CD4-positive, CD25-positive, alpha-beta regulatory T cell (primary cell): ENCODE measurements at regions not wholly inside any gene's neighbourhood (a gene's known extent, or its start where the extent isn't known, plus 50 kb on each side); places are given as distances from the start of the nearest gene placed in this dataset.

Experiments used
- ATAC-seq, 2 donors: fragments of 150-1000 bp; cut with Tn5 transposase; one replicate each; pipeline ENCODE4 v1.10.0; 2021; ENCODE audit warnings: low read depth in 2 of 2, moderate number of reproducible peaks in 2 of 2, moderate library complexity in 1 of 2
- DNase-seq, 3 donors: peaks; one replicate each; pipeline versions ENCODE4 v3.0.0 to v3.0.0-alpha.2; 2012 to 2022; ENCODE audit warnings: mixed read lengths in 1 of 3
- H3K27ac ChIP-seq: one replicate; pipeline ENCODE4 v1.7.0; 2013; ENCODE audit warnings: mild to moderate bottlenecking, low read length; ENCODE audit not compliant: insufficient read depth, poor library complexity, severe bottlenecking
- H3K27me3 ChIP-seq: one replicate; pipeline ENCODE4 v1.7.0; 2013; ENCODE audit warnings: low read length; ENCODE audit not compliant: control insufficient read depth, insufficient read depth
- H3K36me3 ChIP-seq: one replicate; pipeline ENCODE4 v1.7.0; 2013; ENCODE audit warnings: mild to moderate bottlenecking, low read length, moderate library complexity; ENCODE audit not compliant: control insufficient read depth, insufficient read depth
- H3K4me1 ChIP-seq: 2 replicates; pipeline ENCODE4 v1.7.0; 2013; ENCODE audit warnings: mild to moderate bottlenecking, low read length; ENCODE audit not compliant: insufficient read depth, control insufficient read depth, poor library complexity, severe bottlenecking
- H3K4me3 ChIP-seq: one replicate; pipeline ENCODE4 v1.7.0; 2013; ENCODE audit warnings: low read depth, mild to moderate bottlenecking, low read length, moderate library complexity
- H3K9me3 ChIP-seq, 2 experiments: 1 replicate in 1 of 2; 2 replicates in 1 of 2; pipeline ENCODE4 v1.7.0; 2013; ENCODE audit warnings: low read length in 2 of 2, mild to moderate bottlenecking in 1 of 2, moderate library complexity in 1 of 2; ENCODE audit not compliant: control insufficient read depth in 2 of 2
- H3K27ac Mint-ChIP-seq, 3 donors: one replicate each; pipeline ENCODE4 v1.8.0; 2020 to 2022; ENCODE audit warnings: mild to moderate bottlenecking in 3 of 3, mixed read lengths in 3 of 3, moderate library complexity in 2 of 3
- H3K27me3 Mint-ChIP-seq: one replicate; pipeline ENCODE4 v1.8.0; 2022; ENCODE audit warnings: mild to moderate bottlenecking, mixed read lengths
- H3K36me3 Mint-ChIP-seq: one replicate; pipeline ENCODE4 v1.8.0; 2020; ENCODE audit warnings: mixed read lengths
- H3K4me1 Mint-ChIP-seq, 4 donors: one replicate each; pipeline ENCODE4 v1.8.0; 2020 to 2022; ENCODE audit warnings: mixed read lengths in 4 of 4, mild to moderate bottlenecking in 1 of 4
- H3K4me3 Mint-ChIP-seq, 4 donors: one replicate each; pipeline ENCODE4 v1.8.0; 2020 to 2022; ENCODE audit warnings: mild to moderate bottlenecking in 4 of 4, mixed read lengths in 4 of 4, moderate library complexity in 3 of 4
- H3K9me3 Mint-ChIP-seq, 7 donors: one replicate each; pipeline ENCODE4 v1.8.0; 2020 to 2022; ENCODE audit warnings: mixed read lengths in 7 of 7, mild to moderate bottlenecking in 3 of 7, moderate library complexity in 2 of 7

- Mint-ChIP-seq H3K27me3 (peaks cover 54% of the 10 kb centered on the region), H3K36me3 (no peaks in the 10 kb centered on the region), H3K27ac (no peak overlapping the region), H3K9me3 (peaks cover 0 to 4% (median 0%) of the 10 kb centered on the region in 7 donors), H3K4me3 (no peak overlapping the region), H3K4me1 (peaks cover 0 to 3% (median under 1%) of the 10 kb centered on the region in 4 donors)
- Histone ChIP-seq H3K27ac (no peak overlapping the region), H3K9me3 (no peaks in the 10 kb centered on the region), H3K36me3 (no peaks in the 10 kb centered on the region), H3K27me3 (peaks cover 2% of the 10 kb centered on the region), H3K4me3 (no peak overlapping the region), H3K4me1 (no peaks in the 10 kb centered on the region)
- ATAC-seq, result no peak
- DNase-seq, result no peak
These were observed 272.1 kb downstream of the FAM72C start for GRCh38 chr1:143699731-143700130.

- Histone ChIP-seq H3K4me3 (no peak overlapping the region), H3K27me3 (peaks cover 2% of the 10 kb centered on the region), H3K27ac (no peak overlapping the region), H3K36me3 (no peaks in the 10 kb centered on the region), H3K9me3 (no peaks in the 10 kb centered on the region), H3K4me1 (no peaks in the 10 kb centered on the region)
- DNase-seq, result no peak
- Mint-ChIP-seq H3K27ac (no peak overlapping the region), H3K4me1 (peaks cover 0 to 3% (median under 1%) of the 10 kb centered on the region in 4 donors), H3K27me3 (peaks cover 60% of the 10 kb centered on the region), H3K9me3 (peaks cover 0 to 4% (median 0%) of the 10 kb centered on the region in 7 donors), H3K36me3 (no peaks in the 10 kb centered on the region), H3K4me3 (no peak overlapping the region)
- no peak for ATAC-seq
These were observed 272.7 kb downstream of the FAM72C start for GRCh38 chr1:143699115-143699514.

- peaks cover 70% of the 10 kb centered on the region for H3K27me3 Mint-ChIP-seq
- no peak for ATAC-seq
- H3K4me3 Mint-ChIP-seq, result no peak overlapping the region
- Histone ChIP-seq H3K27me3 (peaks cover 2% of the 10 kb centered on the region), H3K9me3 (no peaks in the 10 kb centered on the region), H3K4me1 (no peaks in the 10 kb centered on the region), H3K36me3 (no peaks in the 10 kb centered on the region), H3K4me3 (no peak overlapping the region), H3K27ac (no peak overlapping the region)
- no peak for DNase-seq
- peaks cover 0 to 6% (median 0%) of the 10 kb centered on the region in 7 donors for H3K9me3 Mint-ChIP-seq
- H3K27ac Mint-ChIP-seq, result no peak overlapping the region
- H3K36me3 Mint-ChIP-seq, result no peaks in the 10 kb centered on the region
- H3K4me1 Mint-ChIP-seq, result peaks cover 0 to 3% (median under 1%) of the 10 kb centered on the region in 4 donors
These were observed 273.8 kb downstream of the FAM72C start for GRCh38 chr1:143698016-143698415.

DNA sequence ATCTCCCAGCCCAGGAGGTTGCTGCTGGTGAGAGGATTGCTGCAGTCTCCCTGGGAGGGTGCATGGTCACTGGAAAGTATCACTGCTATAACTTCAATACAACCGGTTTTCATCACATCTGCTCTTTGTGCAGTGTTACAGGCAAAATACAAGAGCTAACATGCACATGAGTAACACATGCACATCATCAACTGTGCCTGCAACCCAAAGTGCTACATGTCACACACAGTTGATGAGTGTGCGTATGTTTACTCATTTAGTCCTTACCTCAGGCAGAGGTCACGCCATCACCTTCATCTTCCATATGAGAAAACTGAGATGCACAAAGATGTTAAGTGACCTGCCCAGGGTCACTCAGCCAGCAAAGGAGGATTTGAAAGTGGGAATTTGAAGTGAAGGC, 277.7 kb downstream of the FAM72C start:
- no peak overlapping the region for H3K4me3 Mint-ChIP-seq
- H3K4me1 Mint-ChIP-seq, result peaks cover 0 to 3% (median under 1%) of the 10 kb centered on the region in 4 donors
- peaks cover 0 to 11% (median 0%) of the 10 kb centered on the region in 7 donors for H3K9me3 Mint-ChIP-seq
- no peaks in the 10 kb centered on the region for H3K36me3 Mint-ChIP-seq
- H3K27ac Mint-ChIP-seq, result no peak overlapping the region
- Histone ChIP-seq H3K27me3 (peaks cover 3% of the 10 kb centered on the region), H3K4me1 (no peaks in the 10 kb centered on the region), H3K27ac (no peak overlapping the region), H3K4me3 (no peak overlapping the region), H3K9me3 (no peaks in the 10 kb centered on the region), H3K36me3 (no peaks in the 10 kb centered on the region)
- ATAC-seq, result no peak
- no peak for DNase-seq
- peaks cover 76% of the 10 kb centered on the region for H3K27me3 Mint-ChIP-seq

GRCh38 chr1:143691971-143692529, 279.7 kb downstream of the FAM72C start:
- no peak overlapping the region for H3K4me3 ChIP-seq
- Mint-ChIP-seq H3K4me3 (no peak overlapping the region), H3K4me1 (no peaks in the 10 kb centered on the region), H3K36me3 (no peaks in the 10 kb centered on the region), H3K9me3 (peaks cover 0 to 8% (median 0%) of the 10 kb centered on the region in 7 donors), H3K27me3 (peaks cover 64% of the 10 kb centered on the region), H3K27ac (no peak overlapping the region)
- no peak overlapping the region for H3K27ac ChIP-seq
- no peaks in the 10 kb centered on the region for H3K36me3 ChIP-seq
- no peaks in the 10 kb centered on the region for H3K4me1 ChIP-seq
- peaks cover 5% of the 10 kb centered on the region for H3K27me3 ChIP-seq
- ATAC-seq (no peak), DNase-seq (no peak)
- no peaks in the 10 kb centered on the region for H3K9me3 ChIP-seq

GRCh38 chr1:143691400-143691891, 280.3 kb downstream of the FAM72C start:
- no peak for ATAC-seq
- Mint-ChIP-seq H3K27me3 (peaks cover 60% of the 10 kb centered on the region), H3K27ac (no peak overlapping the region), H3K4me1 (no peaks in the 10 kb centered on the region), H3K36me3 (no peaks in the 10 kb centered on the region), H3K9me3 (peaks cover 0 to 8% (median 0%) of the 10 kb centered on the region in 7 donors), H3K4me3 (no peak overlapping the region)
- H3K27me3 ChIP-seq, result peaks cover 5% of the 10 kb centered on the region
- DNase-seq, result no peak
- H3K4me3 ChIP-seq, result no peak overlapping the region
- H3K36me3 ChIP-seq, result no peaks in the 10 kb centered on the region
- H3K9me3 ChIP-seq, result no peaks in the 10 kb centered on the region
- H3K27ac ChIP-seq, result no peak overlapping the region
- H3K4me1 ChIP-seq, result no peaks in the 10 kb centered on the region

- H3K27me3 Mint-ChIP-seq, result peaks cover 51% of the 10 kb centered on the region
- H3K4me3 ChIP-seq, result no peak overlapping the region
- no peak overlapping the region for H3K27ac Mint-ChIP-seq
- no peak for DNase-seq
- no peak for ATAC-seq
- no peak overlapping the region for H3K27ac ChIP-seq
- no peaks in the 10 kb centered on the region for H3K36me3 Mint-ChIP-seq
- H3K9me3 Mint-ChIP-seq, result peaks cover 0 to 13% (median 0%) of the 10 kb centered on the region in 7 donors
- no peaks in the 10 kb centered on the region for H3K9me3 ChIP-seq
- no peak overlapping the region for H3K4me3 Mint-ChIP-seq
- H3K4me1 ChIP-seq, result no peaks in the 10 kb centered on the region
- no peaks in the 10 kb centered on the region for H3K36me3 ChIP-seq
- H3K27me3 ChIP-seq, result peaks cover 5% of the 10 kb centered on the region
- H3K4me1 Mint-ChIP-seq, result no peaks in the 10 kb centered on the region
These were observed 282.0 kb downstream of the FAM72C start for GRCh38 chr1:143689781-143690180.

GRCh38 chr1:143680304-143680703, 291.5 kb downstream of the FAM72C start:
- H3K27me3 Mint-ChIP-seq, result peaks cover 5% of the 10 kb centered on the region
- Histone ChIP-seq H3K27me3 (no peaks in the 10 kb centered on the region), H3K4me3 (no peak overlapping the region), H3K36me3 (no peaks in the 10 kb centered on the region), H3K9me3 (no peaks in the 10 kb centered on the region), H3K4me1 (no peaks in the 10 kb centered on the region), H3K27ac (no peak overlapping the region)
- H3K9me3 Mint-ChIP-seq, result peaks cover 0 to 5% (median 0%) of the 10 kb centered on the region in 7 donors
- no peak overlapping the region for H3K27ac Mint-ChIP-seq
- ATAC-seq, result no peak
- peaks cover 0 to 2% (median 0%) of the 10 kb centered on the region in 4 donors for H3K4me1 Mint-ChIP-seq
- no peak overlapping the region for H3K4me3 Mint-ChIP-seq
- DNase-seq, result no peak
- H3K36me3 Mint-ChIP-seq, result no peaks in the 10 kb centered on the region
